ENCODE measurements at regions not wholly inside any gene's neighbourhood (a gene's known extent, or its start where the extent isn't known, plus 50 kb on each side); places are given as distances from the start of the nearest gene placed in this dataset.

DNA sequence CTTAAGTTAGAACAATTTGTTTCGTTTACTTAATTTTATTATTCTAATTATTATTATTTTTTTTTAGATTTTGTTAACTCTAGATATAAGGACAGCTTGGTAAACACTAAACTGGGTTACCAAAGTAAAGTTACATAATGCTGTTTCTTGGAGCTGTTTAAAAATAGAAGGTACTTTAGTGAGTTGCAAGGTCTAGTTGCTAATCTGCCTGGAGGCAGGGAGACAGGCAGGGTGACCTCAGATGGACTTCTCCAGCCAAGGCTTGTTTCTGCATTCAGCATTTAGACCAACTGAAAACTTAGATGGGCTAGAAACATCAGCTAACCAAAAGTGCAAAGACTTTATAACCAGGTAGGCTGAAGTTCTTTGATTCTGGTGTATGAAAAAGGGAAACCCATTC, 336.4 kb upstream of the GRM7 start:
- H3K27ac Mint-ChIP-seq (ENCODE audit: unreplicated experiment): no peak overlapping the region
- no peak overlapping the region for H3K9ac ChIP-seq (ENCODE audit: low read length)
- H3K4me1 Mint-ChIP-seq (ENCODE audit: low read depth, unreplicated experiment): peaks cover 2% of the 10 kb centered on the region
- no peak overlapping the region for H3K4me3 ChIP-seq (ENCODE audit: insufficient read depth, low read depth, low read length)
- FAIRE-seq (no peak), DNase-seq (ENCODE audit: low read depth) (no peak)
- H3K27me3 ChIP-seq (ENCODE audit: insufficient read depth, low read length): no peaks in the 10 kb centered on the region
- H3K4me3 Mint-ChIP-seq (ENCODE audit: unreplicated experiment): no peak overlapping the region
- no peaks in the 10 kb centered on the region for H3K4me1 ChIP-seq (ENCODE audit: insufficient read depth, low read length)
- H2AFZ ChIP-seq (ENCODE audit: low read depth, low read length): no peak overlapping the region
- H3K27ac ChIP-seq (ENCODE audit: low read depth, low read length): no peak overlapping the region
- no peaks in the 10 kb centered on the region for H3K36me3 ChIP-seq (ENCODE audit: insufficient read depth, low read length)
- H3K9me3 Mint-ChIP-seq (ENCODE audit: unreplicated experiment): no peaks in the 10 kb centered on the region
- H3K27me3 Mint-ChIP-seq (ENCODE audit: low read depth, unreplicated experiment): no peaks in the 10 kb centered on the region
- no peak for TF ChIP-seq EZH2 (IDR thresholded peaks at IDR 0.05; ENCODE audit: insufficient read depth, low read length)
- TF ChIP-seq, protein P1, sequence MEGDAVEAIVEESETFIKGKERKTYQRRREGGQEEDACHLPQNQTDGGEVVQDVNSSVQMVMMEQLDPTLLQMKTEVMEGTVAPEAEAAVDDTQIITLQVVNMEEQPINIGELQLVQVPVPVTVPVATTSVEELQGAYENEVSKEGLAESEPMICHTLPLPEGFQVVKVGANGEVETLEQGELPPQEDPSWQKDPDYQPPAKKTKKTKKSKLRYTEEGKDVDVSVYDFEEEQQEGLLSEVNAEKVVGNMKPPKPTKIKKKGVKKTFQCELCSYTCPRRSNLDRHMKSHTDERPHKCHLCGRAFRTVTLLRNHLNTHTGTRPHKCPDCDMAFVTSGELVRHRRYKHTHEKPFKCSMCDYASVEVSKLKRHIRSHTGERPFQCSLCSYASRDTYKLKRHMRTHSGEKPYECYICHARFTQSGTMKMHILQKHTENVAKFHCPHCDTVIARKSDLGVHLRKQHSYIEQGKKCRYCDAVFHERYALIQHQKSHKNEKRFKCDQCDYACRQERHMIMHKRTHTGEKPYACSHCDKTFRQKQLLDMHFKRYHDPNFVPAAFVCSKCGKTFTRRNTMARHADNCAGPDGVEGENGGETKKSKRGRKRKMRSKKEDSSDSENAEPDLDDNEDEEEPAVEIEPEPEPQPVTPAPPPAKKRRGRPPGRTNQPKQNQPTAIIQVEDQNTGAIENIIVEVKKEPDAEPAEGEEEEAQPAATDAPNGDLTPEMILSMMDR (IDR thresholded peaks at IDR 0.05; ENCODE audit: insufficient read depth, low read depth, low read length): no peak
- no peaks in the 10 kb centered on the region for H3K79me2 ChIP-seq (ENCODE audit: insufficient read depth, low read length)
- H3K36me3 Mint-ChIP-seq (ENCODE audit: low read depth, unreplicated experiment): no peaks in the 10 kb centered on the region
- no peak overlapping the region for H3K4me2 ChIP-seq (ENCODE audit: low read length)
- no peaks in the 10 kb centered on the region for H3K9me3 ChIP-seq (ENCODE audit: insufficient read depth, low read depth, low read length)
- no peaks in the 10 kb centered on the region for H4K20me1 ChIP-seq (ENCODE audit: insufficient read depth, low read length)

DNA sequence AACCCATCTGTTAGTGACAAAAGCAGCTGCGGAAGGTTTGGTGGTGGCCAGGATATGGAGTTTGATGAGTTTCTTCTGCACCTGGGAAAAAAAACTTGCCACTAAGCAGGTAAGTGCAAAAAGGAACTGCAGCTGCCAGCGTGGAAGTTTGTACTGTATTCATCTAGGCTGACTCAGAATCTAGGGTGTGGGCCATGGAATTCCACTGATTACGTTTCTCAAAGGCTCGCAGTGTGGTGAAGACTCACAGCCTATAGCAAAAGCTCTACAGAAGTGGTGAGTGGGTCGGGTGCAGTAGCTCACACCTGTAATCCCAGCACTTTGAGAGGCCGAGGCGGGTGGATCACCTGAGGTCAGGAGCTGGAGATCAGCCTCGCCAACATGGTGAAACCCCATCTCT, 334.6 kb upstream of the GRM7 start:
- no peaks in the 10 kb centered on the region for H4K20me1 ChIP-seq (ENCODE audit: insufficient read depth, low read length)
- DNase-seq (ENCODE audit: low read depth) (no peak), FAIRE-seq (no peak)
- no peak overlapping the region for H3K4me2 ChIP-seq (ENCODE audit: low read length)
- no peaks in the 10 kb centered on the region for H3K36me3 Mint-ChIP-seq (ENCODE audit: low read depth, unreplicated experiment)
- H3K27me3 ChIP-seq (ENCODE audit: insufficient read depth, low read length): no peaks in the 10 kb centered on the region
- no peak overlapping the region for H3K27ac ChIP-seq (ENCODE audit: low read depth, low read length)
- H3K27ac Mint-ChIP-seq (ENCODE audit: unreplicated experiment): no peak overlapping the region
- no peak overlapping the region for H2AFZ ChIP-seq (ENCODE audit: low read depth, low read length)
- no peaks in the 10 kb centered on the region for H3K9me3 ChIP-seq (ENCODE audit: insufficient read depth, low read depth, low read length)
- no peaks in the 10 kb centered on the region for H3K36me3 ChIP-seq (ENCODE audit: insufficient read depth, low read length)
- H3K4me3 Mint-ChIP-seq (ENCODE audit: unreplicated experiment): no peak overlapping the region
- TF ChIP-seq, protein P1 (IDR thresholded peaks at IDR 0.05; ENCODE audit: insufficient read depth, low read depth, low read length): no peak
- TF ChIP-seq EZH2 (IDR thresholded peaks at IDR 0.05; ENCODE audit: insufficient read depth, low read length): no peak
- H3K4me3 ChIP-seq (ENCODE audit: insufficient read depth, low read depth, low read length): no peak overlapping the region
- H3K4me1 Mint-ChIP-seq (ENCODE audit: low read depth, unreplicated experiment): peaks cover 2% of the 10 kb centered on the region
- no peak overlapping the region for H3K9ac ChIP-seq (ENCODE audit: low read length)
- H3K9me3 Mint-ChIP-seq (ENCODE audit: unreplicated experiment): no peaks in the 10 kb centered on the region
- H3K27me3 Mint-ChIP-seq (ENCODE audit: low read depth, unreplicated experiment): no peaks in the 10 kb centered on the region
- H3K4me1 ChIP-seq (ENCODE audit: insufficient read depth, low read length): no peaks in the 10 kb centered on the region
- H3K79me2 ChIP-seq (ENCODE audit: insufficient read depth, low read length): no peaks in the 10 kb centered on the region

DNA sequence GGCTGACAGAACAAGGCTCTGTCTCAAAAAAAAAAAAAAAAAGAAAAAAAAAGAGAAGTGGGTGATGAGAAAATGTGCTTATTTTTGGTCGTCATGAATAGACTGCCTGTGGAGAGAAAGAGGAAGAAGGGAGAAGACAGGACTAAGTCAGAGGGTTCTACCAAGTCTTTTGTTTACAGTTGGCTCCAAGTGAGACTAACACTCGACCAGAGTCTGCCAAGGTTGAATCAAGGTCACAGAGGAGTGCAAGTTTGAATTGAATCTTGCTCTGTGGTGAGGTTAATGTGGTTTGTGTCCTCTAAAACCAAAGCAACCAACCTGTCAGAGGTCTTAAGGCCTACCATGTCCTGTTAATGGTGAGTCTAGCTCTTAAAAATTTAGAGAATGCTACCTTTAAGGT, 334.1 kb upstream of the GRM7 start:
- no peaks in the 10 kb centered on the region for H3K27me3 ChIP-seq (ENCODE audit: insufficient read depth, low read length)
- DNase-seq (ENCODE audit: low read depth): no peak
- H3K27me3 Mint-ChIP-seq (ENCODE audit: low read depth, unreplicated experiment): no peaks in the 10 kb centered on the region
- no peaks in the 10 kb centered on the region for H3K9me3 ChIP-seq (ENCODE audit: insufficient read depth, low read depth, low read length)
- H3K36me3 ChIP-seq (ENCODE audit: insufficient read depth, low read length): no peaks in the 10 kb centered on the region
- no peaks in the 10 kb centered on the region for H3K36me3 Mint-ChIP-seq (ENCODE audit: low read depth, unreplicated experiment)
- TF ChIP-seq EZH2 (IDR thresholded peaks at IDR 0.05; ENCODE audit: insufficient read depth, low read length): no peak
- TF ChIP-seq, protein P1 (IDR thresholded peaks at IDR 0.05; ENCODE audit: insufficient read depth, low read depth, low read length): no peak
- H3K4me1 Mint-ChIP-seq (ENCODE audit: low read depth, unreplicated experiment): peaks cover 2% of the 10 kb centered on the region
- no peak overlapping the region for H3K4me2 ChIP-seq (ENCODE audit: low read length)
- no peak for FAIRE-seq
- H3K79me2 ChIP-seq (ENCODE audit: insufficient read depth, low read length): no peaks in the 10 kb centered on the region
- H2AFZ ChIP-seq (ENCODE audit: low read depth, low read length): no peak overlapping the region
- no peak overlapping the region for H3K27ac Mint-ChIP-seq (ENCODE audit: unreplicated experiment)
- no peaks in the 10 kb centered on the region for H3K9me3 Mint-ChIP-seq (ENCODE audit: unreplicated experiment)
- H3K4me1 ChIP-seq (ENCODE audit: insufficient read depth, low read length): no peaks in the 10 kb centered on the region
- no peak overlapping the region for H3K9ac ChIP-seq (ENCODE audit: low read length)
- H3K4me3 Mint-ChIP-seq (ENCODE audit: unreplicated experiment): no peak overlapping the region
- H3K4me3 ChIP-seq (ENCODE audit: insufficient read depth, low read depth, low read length): no peak overlapping the region
- no peaks in the 10 kb centered on the region for H4K20me1 ChIP-seq (ENCODE audit: insufficient read depth, low read length)
- H3K27ac ChIP-seq (ENCODE audit: low read depth, low read length): no peak overlapping the region
